Central memory CD4-positive, alpha-beta T cell (primary cell): ENCODE measurements at regions not wholly inside any gene's neighbourhood (a gene's known extent, or its start where the extent isn't known, plus 50 kb on each side); places are given as distances from the start of the nearest gene placed in this dataset.
"Not testable (repeated sequence)": the region's sequence is repeated elsewhere in the genome, so short reads cannot be mapped to it uniquely, and the experiment has no call there.

ENCODE experiments used
- DNase-seq: peaks from one replicate; pipeline ENCODE4 v3.0.0; 2022

GRCh38 chr7:106372595-106373318, 88.0 kb upstream of the NAMPT start:
- DNase-seq, result no peak

DNA sequence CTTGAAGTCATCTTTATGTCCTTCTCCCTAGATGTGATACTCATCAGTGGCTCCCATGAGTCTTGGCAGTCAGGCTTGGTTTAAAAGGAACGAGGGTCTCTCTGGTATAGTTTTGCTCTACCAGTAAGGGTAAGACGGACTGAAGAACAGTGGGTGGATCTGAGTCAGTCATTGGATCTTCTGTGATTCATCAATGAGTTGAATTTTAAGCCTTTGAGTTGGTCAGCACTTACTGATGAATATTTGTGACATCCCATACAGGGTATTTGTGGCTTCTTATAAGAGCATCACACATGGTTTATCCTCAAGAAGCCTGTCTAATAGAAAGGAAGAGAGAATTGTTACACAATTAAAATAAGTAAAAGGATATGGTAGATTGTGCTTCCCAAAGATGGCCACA, 87.3 kb upstream of the NAMPT start:
- no peak for DNase-seq

- no peak for DNase-seq
Observed at GRCh38 chr7:106371629-106372028, 86.8 kb upstream of the NAMPT start.

- no peak for DNase-seq
Observed at GRCh38 chr7:106370542-106370941, 85.8 kb upstream of the NAMPT start.

DNA sequence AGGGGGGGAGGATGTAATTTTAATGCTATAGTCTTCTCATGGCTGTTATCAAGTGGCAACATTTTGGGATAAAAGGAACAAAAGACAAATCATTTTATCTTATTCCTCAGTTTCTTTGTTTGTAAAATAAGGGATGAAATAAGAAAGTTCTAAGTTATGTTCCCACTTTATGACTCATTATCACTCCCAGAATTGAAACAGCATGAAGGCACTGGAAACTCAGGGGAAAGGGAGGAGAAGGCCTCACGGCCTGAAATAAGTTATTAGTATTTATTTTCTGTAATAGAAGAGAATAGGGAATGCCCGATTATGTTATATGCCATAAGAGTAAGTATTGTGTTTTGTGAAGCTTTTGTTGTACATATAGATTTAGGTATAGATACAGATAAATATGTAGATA, 85.0 kb upstream of the NAMPT start:
- DNase-seq, result no peak

- DNase-seq, result no peak
Observed at GRCh38 chr7:106369352-106369751, 84.6 kb upstream of the NAMPT start.

DNA sequence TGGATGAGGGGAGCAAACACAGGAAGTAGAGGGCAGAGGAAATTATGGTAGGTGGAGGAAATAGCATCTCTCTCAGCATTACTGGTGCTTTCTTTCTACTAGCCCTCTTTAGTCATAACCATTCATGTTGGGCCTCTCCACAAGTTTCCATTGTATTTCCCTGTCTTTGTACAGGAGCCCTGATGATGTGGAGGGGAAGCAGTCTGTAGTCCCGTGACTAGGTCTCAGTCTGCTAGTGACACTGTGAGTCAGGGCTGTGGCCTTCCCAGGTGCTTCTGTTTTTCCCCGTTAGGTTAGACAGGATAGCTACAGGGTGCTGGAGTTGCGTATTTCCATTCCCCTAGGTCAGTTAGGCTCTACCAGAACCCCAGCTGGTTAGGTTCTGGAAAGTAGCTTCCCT, 82.9 kb upstream of the NAMPT start:
- DNase-seq, result no peak

- no peak for DNase-seq
Observed at GRCh38 chr7:106367018-106367420, 82.2 kb upstream of the NAMPT start.

DNA sequence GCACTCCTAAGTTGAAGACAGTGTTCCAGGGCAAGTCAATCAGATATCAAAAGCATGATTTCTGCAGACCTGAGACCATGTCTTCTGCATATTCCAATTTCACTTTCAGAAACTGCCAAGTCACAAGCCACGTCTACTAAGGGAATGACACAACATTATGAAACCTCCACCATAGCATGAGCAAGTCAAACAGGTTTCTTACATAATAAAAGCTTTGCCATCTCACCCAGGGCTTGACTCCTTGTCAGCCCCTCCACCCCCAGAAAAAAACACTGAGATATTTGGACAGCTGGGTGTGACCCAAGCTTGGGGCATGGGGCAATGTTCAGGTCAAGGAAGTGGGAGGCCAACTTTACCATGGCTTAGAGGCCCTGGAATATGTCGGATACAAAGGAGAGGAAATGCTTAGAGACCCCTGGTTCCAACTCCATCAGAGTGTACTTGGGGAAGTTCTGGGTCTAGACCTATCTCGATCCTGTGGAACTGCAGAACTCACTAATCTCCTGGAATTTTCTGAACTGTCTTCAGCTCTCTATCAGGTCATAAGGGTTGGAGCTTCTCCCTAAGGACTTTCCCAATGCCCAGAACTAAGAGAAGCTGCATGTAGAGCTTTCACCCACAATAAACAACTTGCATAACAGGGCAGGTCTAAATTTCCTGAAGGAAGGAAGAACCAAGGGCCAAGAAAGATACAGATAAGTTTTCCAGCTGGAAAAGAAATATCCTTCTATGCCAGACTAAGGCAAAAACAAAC, 80.6 kb upstream of the NAMPT start:
- DNase-seq, result no peak

- not testable (repeated sequence) for DNase-seq
Observed at GRCh38 chr7:106362507-106362906, 77.7 kb upstream of the NAMPT start.

GRCh38 chr7:106358103-106358663, 73.4 kb upstream of the NAMPT start:
- no peak for DNase-seq

DNA sequence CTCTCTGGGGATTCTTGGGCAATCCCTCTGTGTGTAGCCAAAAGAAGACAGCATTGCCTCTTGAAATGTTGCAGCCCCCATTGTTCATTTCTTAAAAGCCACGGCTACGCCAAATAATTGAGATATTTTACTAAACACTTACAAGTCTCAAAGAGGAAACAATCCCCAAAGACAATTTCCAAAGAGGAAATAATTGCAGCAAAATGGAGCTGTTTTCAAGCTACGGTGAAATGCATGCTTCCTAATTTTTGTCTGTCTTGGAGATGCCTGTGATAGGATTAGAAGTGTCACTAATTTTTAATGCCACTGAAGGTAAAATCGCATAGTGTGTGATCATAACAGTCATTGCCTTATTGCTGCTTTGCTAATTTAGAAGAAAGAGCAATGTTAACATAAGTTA, 72.9 kb upstream of the NAMPT start:
- no peak for DNase-seq

GRCh38 chr7:106354822-106355221, 70.0 kb upstream of the NAMPT start:
- DNase-seq, result no peak

DNA sequence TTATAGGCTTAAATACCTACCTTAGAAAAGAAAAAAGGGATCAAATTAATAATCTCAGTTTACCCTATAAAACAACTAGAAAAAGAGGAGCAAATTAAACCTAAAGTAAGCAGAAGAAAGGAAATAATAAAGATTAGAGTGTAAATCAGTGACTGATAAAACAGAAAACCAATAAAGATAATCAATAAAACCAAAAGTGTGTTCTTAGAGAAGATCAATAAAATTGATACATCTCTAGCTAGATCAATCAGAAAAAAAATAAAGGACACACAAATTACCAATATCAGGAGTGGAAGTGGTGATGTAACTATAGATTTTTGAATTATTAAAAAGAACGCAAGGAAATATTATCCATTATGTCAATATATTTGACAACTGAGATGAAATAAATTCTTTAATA, 69.2 kb upstream of the NAMPT start:
- DNase-seq, result no peak

DNA sequence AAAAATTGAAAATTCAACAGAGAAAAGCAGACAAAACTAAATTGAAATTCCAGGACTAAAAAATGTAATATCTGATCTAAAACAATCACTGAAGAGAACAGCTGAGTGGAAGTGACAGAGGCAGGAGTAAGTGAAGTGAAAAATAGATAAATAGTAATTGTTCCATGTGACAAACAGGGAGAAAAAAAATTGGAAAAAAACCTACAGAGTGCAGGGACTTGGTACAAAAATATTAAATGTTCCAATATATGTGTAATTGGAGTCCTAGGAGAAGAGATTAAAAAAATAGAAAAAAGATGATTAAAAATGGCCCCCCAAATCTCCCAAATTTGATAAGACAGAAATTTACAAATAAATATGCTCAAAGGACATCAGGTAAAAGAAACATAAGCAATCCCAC, 63.4 kb upstream of the NAMPT start:
- no peak for DNase-seq

DNA sequence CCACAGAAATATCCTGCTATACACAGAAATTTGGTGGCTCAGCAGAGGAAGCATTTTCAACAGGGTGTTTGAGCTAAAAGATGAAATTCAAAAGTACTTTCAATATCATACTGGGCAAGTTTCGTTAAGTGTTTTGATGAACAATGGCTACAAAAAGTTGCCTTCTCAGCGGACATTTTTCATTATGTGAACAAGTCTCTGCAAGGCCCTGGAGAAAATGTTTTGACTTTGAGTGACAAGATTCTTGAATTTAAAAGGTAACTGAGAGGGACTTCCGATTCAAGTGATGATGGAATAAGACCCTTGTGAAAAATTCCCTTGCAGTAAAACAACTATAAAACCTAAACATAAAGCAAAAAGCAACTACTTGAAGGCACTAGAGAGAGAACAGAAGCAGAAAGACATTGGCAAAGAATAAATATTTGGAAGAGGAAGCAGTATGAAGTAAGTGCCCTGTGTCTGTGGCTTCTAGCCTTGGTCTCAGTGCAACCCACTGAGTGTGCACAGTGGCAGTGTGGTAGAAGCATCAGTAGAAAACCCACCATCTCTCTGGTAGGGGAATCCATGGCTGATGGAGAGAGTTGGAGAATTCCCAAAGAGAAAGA, 62.5 kb upstream of the NAMPT start:
- DNase-seq, result no peak

DNA sequence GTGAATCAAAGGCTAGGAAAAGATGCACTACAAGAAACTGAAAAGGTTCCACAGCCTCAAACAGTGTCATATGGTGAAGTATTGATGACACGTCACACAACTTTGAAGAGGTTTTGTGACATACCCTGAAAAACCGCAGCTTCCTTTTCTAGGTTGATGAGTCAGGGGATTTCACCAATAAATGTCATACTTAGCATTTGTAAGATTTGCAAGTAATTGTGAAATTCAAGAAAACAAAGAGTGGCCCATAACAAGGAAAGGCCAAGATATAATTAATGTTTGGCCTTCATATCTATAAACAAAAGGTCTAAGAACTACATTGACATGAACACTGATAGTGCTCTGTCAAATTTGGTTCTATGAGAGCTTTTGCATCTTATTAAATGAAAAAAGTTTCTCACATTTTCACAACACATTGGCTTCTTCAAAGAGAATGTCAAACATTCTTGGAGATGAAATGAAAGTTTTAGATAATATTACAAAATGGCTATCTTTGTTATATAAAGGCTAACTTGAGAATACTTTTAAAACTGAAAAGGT, 62.0 kb upstream of the NAMPT start:
- peak; percentile 85 for DNase-seq

DNA sequence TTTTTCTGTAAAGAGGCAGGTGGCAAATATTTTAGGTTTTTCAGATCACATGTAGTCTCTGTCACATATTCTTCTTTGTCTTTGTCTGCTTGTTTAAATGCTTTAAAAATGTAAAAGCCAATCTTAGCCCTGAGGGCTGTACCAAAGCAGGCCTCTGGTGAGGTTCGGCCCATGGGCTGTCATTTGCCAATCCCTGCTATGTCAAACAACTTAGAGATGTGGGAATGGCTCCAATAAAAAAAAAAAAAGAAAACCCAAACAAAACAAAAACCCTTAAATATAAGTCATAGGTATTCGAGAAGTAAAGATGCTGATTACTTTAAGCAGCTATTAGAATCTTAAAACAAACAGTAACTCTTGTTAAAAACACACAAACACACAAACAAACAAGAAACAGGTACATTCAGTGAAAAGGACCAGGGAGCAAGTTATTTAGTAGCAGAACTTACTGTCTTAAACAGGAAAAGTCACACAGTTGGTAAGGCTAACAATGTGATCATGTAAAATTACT, 61.4 kb upstream of the NAMPT start:
- DNase-seq, result no peak

DNA sequence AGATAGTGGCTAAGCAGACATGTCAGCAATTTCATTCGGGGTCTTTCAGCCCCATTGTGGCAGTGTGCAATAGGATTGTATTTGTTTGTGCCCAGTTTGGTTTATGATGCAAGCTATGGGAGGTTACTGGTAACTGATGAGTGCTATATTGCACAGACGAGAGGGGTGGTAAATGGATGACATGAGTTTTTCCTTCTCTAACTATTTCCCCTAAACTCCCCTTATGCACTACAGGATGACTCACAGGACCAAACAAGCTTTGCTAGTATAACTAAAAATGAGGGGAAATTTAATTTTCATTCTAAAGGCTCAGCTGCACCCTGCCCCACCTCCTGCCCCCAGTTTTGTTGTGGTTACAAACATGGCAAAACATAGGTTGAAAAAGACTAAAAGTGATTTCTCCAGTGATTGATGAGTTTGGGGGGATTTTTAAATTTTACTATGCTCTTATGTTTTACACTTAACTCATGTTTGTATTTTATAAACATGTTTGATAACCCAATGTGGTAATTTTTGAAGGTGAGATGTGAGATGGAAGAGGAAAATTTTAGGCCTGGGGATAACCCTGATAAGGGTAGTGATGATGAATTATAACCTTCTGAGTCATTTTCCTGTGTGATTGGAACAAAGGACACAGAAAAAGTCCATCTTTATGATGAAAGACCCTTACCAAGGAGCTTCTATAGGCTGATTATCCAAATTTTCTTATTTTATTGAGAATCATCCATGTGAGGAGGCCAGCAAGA, 60.8 kb upstream of the NAMPT start:
- DNase-seq, result no peak

GRCh38 chr7:106344861-106345260, 60.1 kb upstream of the NAMPT start:
- no peak for DNase-seq

- no peak for DNase-seq
Observed at GRCh38 chr7:106344211-106344610, 59.4 kb upstream of the NAMPT start.

- DNase-seq, result not testable (repeated sequence)
Observed at GRCh38 chr7:106342049-106342448, 57.3 kb upstream of the NAMPT start.

GRCh38 chr7:106340247-106340596, 55.4 kb upstream of the NAMPT start:
- DNase-seq, result not testable (repeated sequence)
